Left renal pelvis (tissue), 4 donors: ENCODE measurements at regions not wholly inside any gene's neighbourhood (a gene's known extent, or its start where the extent isn't known, plus 50 kb on each side); places are given as distances from the start of the nearest gene placed in this dataset.

Source experiments
- DNase-seq, 4 donors: peaks; one replicate each; pipeline ENCODE4 v3.0.0-alpha.2; 2013; ENCODE audit warnings: low read depth in 4 of 4, low spot score in 3 of 4

DNA sequence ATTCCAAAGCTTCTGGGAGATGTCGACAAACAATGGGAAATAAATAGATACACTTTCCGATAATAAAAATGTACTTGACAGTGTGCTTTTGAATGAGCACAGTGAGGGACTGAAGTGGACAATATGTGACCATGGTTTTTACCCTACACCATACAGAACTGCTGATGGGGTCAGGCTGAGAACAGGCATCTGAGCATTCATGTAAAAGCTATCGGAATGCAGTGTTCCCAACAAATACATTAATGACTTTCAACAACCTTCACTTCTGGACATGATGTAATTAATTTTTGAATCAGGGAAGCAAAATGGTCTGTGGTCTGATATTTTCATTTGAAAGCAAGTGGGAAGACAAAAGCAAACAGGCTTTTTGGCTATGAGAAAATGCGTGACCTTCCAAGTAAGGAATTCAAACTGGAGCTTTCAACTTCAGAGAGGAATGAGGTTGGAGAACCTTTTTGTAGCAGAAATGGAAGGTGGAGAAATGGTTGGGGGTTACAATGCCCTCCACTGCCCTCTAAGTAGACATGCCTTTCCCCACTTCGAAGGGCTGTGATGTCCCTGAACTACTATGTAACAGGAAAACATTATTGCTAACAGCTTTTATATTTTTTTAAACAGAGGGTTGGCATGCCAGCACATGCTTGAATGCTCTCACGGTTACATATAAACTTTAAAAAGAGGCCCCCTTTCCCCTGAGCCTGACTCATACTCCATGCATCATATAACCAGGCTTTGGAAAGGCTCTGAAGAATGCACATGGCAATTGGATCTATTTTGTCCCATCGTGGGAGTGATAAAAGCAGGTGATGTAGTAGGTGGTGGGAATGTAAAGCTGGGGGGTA lies 203.5 kb upstream of the CITED2 start:
- peak in 2 of 4 donors; percentile 52 for DNase-seq

DNA sequence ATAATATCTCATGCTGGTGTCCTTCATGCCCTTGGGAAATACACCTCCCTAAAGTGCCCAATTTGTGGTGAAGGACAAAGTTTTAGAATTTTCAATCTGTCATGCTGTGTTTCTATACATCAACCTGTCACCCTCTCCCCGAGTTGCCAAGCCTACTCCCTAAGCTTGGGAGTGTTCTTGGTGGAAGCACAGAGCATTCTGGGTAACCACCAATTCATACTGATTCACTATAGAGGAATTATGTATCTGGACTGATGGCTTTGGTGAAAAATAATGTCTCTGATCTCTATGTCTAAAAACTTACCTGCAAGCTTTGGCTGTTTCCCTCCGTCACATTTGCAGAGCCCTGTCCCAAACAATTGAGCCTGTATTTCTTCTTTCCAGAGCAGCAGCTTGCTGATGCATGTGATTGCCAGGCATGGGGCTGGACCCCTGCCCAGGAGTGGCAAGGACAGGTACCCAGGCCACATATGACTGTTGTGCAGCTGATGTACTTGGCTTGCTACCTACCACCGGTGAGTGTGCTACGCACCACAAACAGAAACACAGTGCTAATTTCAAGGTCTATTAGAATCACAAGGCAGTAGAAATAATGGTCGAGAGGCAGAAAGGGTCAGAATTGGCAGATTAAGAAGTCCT lies 202.8 kb upstream of the CITED2 start:
- no peak for DNase-seq

DNA sequence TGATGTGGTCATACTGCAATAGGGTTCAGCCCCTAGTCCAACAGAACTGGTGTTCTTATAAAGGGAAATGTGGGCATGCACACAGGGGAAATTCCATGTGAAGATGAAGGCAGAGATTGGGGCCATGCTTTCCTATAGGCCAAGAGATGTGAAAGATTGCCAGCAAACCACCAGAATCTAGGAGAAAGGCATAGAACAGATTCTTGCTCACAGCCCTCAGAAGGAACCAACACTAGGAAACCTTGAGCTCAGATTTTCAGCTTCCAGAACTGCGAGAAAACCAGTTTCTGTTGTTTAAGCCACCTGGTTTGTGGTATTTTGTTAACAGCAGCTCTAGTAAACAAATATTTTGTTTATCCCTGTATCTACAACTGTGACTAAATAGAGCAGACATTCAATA lies 197.6 kb upstream of the CITED2 start:
- DNase-seq: no peak

DNA sequence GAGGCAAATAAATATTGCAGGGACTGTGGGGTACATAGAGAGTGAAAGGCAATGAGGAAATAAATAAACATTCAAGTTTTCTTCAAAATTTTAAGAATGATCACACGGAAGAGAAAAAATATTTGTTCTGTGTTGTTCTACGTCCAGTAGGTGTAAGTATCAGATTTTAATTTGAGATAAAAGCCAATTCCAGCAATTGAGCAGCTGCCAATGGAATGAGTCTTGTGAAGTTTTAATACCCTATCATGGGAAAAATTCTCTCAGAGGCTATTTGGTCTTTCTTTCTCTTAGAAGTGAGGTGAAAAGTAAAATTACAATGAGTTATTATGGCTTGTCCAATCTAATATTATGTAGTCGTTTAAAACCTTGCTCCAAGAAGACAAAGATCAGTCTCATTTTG lies 195.7 kb upstream of the CITED2 start:
- DNase-seq: no peak

DNA sequence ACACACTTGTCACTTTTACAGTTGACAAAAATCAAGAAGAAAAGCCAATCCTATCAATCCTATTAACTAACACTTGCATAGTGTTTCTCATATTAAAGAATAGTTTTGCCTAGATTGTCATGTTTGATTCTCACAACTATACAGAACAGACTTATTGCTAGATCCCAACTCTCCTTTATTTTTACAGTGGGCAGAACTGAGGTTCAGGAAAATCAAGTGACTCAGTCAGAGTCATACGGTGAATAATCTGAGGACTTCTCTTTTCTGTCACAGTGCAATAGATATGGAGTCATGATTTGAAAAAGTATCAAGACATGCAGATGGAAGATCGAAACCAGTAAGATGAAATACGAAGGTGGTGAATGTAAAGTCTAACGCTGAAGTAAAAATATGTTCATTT lies 195.1 kb upstream of the CITED2 start:
- no peak for DNase-seq

DNA sequence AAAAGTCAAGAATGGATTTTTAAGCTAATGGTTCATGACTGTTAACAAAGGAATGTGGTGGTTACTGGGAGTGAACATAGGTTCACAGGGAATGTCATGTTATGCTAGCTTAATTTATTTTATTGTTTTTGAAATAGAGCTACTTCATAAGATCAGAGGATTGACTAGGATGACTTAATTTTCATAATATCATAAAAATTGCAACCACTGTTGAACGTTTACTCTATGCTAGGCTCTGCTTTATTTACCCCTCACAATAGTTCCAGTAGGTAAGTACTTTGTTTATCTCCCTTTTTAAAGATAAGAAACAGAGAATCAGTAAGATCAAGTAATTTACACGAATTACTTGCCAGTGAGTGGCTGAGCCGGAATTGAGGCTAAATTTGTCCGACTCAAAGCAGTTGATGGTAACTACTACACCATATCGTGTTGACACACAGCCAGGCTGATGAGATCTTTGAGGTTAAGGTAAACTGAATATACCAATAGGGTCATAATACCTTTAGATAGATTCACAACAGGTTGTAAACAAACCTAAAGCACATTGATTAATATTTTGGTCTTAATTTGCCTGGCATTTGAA lies 194.6 kb upstream of the CITED2 start:
- no peak for DNase-seq

DNA sequence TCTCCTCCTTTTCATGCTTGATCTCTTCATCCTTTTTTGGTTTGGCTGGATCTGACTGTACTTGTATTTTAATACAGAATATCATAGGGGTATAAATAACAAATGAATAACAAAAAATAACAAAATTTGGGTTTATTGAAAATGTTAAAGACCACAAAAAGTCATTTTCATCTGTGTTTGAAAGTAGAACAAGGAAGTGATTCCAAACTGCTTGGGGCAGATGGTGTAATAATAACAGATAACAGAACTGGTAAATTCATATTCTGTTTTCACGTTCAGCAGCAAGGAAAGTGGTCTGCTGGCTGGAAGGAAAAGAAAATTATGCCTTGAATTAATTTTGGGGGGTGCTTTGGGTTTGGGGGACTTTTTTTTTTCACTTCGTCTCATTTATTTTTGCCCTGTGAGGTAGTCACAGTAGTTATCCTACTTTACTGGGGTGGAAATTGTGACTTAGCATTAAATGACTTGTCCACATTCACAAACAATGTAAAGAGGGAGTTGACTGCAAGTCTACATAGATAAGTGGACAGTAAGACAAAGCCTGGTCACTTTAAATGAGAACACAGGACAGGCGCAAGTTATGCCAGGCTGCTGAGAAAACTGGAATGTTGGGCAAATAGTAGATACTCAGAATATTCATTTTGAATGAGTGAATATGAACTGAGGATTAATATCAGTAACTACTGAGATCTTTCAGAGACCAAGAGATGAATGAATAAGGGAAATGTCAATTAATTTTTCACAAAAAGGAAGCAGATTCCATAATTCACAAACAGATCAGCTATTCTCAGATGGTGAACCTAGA lies 193.9 kb upstream of the CITED2 start:
- DNase-seq: no peak

DNA sequence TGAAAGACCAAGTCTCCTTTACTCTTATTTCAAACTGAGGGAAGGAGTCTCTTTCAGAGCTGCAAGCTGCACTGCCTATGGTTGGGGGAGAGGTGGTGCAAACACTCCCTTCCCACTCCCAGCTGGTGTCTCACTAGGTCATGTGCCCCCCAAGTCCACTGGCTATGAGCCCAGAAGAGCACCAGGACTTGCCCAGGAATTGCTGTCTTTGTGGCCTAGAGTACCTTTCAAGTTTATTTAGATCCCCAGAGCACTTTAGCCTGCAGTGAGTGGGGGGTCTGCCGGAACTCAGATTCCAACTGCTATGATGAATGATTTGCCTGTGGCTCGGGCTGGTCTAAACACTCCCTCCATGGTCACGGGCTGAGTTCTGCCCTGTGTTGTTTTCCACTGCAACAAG lies 192.6 kb upstream of the CITED2 start:
- DNase-seq: no peak

DNA sequence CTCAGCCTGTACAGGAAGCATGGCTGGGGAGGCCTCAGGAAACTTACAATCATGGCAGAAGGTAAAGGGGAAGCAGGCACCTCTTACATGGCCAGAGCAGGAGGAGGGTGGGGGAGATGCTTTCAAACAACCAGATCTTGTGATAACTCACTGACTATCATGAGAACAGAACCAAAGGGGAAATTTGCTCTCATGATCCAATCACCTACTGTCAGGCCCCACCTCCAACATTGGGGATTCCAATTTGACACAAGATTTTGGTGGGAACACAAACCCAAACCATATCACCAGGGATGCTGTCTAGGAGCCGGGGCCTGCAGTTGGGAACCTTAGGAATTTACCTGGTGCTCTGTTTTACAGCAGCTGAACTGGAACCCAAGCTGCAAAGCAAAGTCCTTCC lies 191.1 kb upstream of the CITED2 start:
- DNase-seq: no peak

DNA sequence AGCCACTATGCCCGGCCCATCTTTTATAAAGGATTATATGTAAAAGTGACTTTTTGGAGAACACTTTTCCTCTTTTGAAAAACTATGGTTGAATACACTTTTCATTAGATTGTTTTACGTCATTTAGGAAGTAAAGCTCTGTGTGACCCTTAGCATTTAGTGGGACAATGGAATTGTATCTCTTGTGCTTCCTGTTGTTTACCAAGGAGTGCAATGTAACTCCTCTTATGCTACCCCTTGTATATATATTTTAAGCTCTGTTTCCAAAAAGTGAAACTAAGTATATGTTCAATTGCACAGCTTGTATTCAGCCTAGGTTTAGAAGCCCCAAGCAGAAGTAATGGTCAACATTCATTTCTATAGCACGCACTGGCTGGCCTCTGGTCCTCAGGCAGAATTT lies 183.1 kb upstream of the CITED2 start:
- no peak for DNase-seq

DNA sequence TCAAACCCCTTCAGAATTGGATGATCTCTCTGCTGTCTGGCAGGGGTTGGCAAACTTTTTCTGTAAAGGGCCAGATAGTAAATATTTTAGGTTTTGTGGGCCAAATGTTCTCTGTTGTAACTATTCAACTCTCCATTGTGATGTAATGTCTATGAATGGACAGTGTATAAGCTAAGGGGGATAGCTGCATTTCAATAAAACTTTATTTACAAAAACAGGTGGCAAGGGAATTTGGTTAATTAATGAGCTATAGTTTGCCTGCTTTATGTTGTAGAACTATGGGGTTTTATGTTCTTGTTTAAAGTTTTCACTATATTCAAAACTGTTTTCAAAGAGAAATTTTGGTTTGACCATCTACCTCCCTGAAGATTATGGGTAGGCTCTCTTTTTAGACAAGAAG lies 182.1 kb upstream of the CITED2 start:
- no peak for DNase-seq

DNA sequence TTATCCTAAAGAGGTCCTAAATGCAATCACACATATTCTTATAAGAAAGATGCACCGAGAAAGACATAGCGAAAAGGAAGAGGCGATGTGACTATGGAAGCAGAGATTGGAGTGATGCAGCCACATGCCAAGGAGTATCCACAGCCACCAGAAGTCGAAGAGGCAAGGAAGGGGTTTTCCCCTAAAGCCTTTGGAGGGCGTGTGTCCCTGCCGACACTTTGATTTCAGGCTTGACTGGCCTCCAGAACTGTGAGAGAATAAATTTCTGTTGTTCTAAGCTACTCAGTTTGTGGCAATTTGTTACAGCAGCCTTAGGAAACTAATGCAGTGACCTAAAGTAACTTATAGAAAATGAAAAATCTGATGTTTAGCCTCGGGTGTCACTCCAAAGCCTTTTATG lies 179.5 kb upstream of the CITED2 start:
- no peak for DNase-seq

DNA sequence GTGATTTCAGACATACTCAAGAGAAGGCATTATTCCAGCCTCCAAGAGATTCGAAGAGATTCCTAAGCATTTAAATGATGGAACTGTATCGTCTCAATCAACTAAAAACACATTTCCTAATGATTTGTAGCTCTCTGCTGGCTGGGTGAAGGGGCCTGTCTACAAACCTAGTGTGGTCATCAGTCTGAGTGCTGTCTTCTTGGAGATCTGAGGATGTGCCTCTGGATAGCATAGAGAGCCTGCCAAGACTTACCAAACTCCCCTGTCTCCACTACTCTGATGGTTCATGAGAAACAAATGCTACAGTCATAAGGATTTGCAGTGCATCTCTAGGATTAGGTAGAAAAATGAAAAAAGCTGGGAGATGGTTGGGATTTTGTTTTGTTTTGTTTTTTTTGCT lies 176.9 kb upstream of the CITED2 start:
- DNase-seq: no peak

DNA sequence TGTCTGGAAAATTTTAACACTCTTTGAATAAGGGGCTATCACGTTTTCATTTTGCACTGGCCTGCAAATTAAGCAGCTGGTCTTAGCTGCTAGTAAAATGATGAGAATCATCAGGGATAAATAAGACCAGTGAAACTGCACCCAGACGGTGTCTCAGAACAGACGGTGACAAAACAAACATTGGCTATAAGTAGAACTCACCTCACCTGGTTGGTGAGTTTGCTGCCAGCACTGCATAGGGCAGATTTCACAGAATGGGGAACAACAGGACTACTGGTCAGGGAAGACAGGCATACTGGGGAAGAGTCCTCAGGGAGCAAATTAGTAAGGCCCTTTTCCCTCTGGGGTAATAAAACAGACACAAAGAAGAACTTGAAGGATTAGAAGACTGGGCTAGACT lies 175.9 kb upstream of the CITED2 start:
- DNase-seq: no peak

DNA sequence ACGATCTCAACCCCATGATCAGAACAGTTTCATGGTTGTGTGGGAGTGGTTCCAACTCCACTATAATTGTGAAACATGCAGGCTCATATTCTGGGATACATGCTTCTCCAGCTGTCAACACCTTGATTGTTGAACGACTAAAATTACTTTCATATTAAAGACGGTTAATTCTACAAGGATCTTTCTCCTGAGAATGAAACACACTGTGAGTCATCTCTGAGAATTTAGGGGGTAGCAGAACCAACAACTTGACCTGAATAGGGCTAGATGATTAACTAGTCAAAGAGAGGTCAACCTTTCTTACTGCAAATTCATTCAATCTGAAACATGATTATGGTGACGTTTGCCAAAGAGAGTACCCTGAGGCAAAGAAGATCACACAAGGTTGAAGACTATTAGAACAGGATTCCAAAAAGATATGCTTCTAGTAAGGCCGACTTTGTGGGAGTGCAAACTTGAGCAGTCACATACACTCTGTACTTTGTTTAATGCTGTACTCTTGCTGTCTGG lies 175.2 kb upstream of the CITED2 start:
- DNase-seq: no peak

DNA sequence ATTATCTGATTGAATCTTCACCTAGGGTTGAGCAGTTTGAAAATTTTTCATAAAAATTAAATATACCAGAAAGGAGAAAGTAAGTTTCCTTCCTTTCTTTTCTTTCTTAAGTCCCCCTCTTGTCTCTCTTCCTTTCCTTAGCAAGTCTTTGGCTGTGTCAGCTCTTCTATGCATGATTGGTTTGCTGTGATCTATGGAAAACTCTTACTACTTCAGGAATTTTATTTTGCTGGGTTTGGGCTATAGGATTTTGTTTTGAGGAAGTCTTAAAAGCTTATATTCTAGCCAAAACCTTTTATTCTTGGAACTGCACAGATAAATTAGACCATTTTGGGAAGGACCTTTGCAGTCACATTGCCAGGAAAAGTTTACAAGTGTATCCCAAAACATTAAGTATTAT lies 173.4 kb upstream of the CITED2 start:
- no peak for DNase-seq

DNA sequence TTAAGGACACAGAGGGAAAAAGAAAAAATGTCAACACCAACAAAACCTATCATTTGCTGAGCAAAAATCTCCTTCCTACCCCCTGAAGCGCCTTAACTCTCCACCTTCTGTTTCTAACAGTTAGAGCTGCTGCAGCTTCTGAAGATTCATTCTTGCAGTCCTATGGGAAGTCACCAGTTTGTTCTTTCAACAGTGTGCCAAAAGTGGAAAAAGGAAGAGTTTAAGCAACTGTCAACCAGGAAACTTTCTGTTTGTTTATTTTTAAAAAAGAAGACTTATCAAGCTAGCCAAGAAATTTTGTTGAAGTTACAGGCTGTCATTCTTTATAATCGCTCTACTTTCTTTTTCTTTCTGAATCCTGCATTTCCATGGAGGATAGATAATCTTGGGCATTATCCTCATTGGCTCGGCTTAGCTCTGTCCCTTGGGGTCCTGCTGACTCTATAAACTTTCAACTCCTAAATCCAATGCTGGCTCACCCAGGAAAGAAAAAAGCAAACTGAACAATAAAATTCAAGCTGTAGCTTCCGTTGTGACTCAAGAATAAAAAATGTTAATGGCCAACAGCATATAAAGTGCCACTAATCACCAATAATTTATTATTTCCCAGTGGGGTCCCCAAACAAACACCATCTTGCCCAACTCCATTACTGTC lies 172.8 kb upstream of the CITED2 start:
- DNase-seq: no peak

DNA sequence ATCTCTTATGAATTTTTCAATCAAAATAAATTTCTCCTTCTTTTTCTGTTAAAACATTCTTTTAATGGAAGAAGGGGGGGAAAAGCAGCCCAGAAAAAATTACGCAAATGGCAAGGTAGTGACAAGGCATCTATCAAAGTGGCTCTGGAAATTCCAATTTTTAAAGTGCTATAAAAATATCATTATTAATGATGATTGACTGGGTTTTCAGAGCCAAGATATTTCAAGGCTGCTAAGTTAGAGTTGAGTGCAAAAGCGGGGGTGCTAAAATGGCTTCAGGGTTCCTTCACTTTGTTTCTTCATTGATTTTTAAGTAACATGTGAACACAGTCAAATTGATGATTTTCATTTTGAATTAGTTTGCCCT lies 171.6 kb upstream of the CITED2 start:
- DNase-seq: no peak

DNA sequence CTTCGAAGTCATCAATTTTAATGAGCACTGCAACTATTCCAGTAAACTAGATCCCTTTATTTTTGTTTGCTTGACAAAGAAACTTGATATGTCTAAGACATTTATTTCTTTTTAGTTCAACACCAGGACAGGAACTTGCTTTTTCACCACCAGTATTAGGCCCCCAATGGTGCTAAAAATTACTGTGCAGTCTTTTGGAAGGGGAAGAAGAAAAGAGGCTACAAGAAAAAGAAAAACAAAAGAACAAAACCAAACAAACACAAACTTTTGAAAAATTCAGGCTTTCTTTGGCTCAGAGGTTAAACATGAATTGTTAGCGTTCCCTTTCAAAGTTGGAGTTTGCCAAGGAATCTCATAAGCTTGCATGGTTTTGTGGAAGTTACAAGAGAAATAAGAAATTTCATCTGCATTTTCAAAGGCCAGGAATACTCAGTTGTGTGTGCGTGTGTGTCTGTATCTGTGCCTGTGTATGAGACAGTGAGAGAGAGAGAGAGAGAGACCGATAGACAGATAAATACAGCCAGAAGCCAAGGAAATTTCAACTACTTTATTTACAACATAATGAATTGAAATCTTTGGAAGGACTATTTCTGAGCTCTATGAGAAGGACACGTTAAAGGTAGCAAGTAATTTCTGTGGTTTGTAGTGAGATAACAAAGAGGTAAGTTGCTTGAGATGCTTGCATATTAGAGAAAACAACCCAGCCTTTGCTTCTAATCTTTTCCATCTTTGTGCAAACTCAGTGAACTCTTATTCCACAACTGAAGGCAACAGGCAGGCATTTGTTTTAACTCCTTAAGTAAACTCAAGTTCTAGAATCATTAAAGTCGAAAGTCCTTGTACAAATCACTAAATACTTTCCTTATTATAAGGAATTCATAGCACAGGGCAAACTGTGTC lies 171.0 kb upstream of the CITED2 start:
- no peak for DNase-seq

DNA sequence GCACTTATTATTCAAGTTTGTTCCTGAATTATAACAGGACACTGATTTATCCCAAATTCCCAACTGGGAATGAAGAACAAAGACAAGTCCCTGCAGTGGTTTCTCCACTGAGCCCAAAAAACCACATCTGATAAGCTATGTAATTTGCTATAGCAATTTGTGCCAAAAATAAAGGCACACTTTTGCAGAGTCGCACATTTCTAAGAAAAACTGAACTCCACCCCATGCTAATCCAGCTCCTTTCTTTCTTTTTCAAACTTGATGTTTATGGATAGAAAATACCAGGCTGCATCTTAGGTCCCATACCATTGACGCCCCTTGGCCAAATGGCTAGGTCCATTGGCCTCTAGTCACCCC lies 170.2 kb upstream of the CITED2 start:
- no peak for DNase-seq
